GM18520 (cell line): ENCODE measurements at regions not wholly inside any gene's neighbourhood (a gene's known extent, or its start where the extent isn't known, plus 50 kb on each side); places are given as distances from the start of the nearest gene placed in this dataset.
A peak's percentile ranks its signal among the peaks of the same experiment; 100 is the strongest.
"Not testable (repeated sequence)": the region's sequence is repeated elsewhere in the genome, so short reads cannot be mapped to it uniquely, and the experiment has no call there.

Experiments
- ATAC-seq: cut with Tn5 transposase; IDR thresholded peaks from one replicate; pipeline ENCODE4 v1.9.1; 2021; ENCODE audit not compliant: unreplicated experiment

- peak; percentile 72 for ATAC-seq
Measured at GRCh38 chr2:43149482-43150107, 76.8 kb downstream of the ZFP36L2 start.

- no peak for ATAC-seq
Measured at GRCh38 chr2:43146083-43146482, 80.3 kb downstream of the ZFP36L2 start.

- ATAC-seq, result no peak
Measured at GRCh38 chr2:43144263-43144662, 82.1 kb downstream of the ZFP36L2 start.

- no peak for ATAC-seq
Measured at GRCh38 chr2:43143756-43144155, 82.7 kb downstream of the ZFP36L2 start.

GRCh38 chr2:43142921-43143438 lies 83.4 kb downstream of the ZFP36L2 start:
- ATAC-seq, result no peak

GRCh38 chr2:43141636-43142151 lies 84.7 kb downstream of the ZFP36L2 start:
- not testable (repeated sequence) for ATAC-seq

GRCh38 chr2:43139996-43140621 lies 86.3 kb downstream of the ZFP36L2 start:
- ATAC-seq, result no peak

- no peak for ATAC-seq
Measured at GRCh38 chr2:43139501-43139900, 86.9 kb downstream of the ZFP36L2 start.

GRCh38 chr2:43138441-43138840 lies 88.0 kb downstream of the ZFP36L2 start:
- ATAC-seq, result no peak

GRCh38 chr2:43136876-43137275 lies 89.5 kb downstream of the ZFP36L2 start:
- no peak for ATAC-seq

GRCh38 chr2:43136011-43136799 lies 90.2 kb downstream of the ZFP36L2 start:
- no peak for ATAC-seq

GRCh38 chr2:43135583-43135982 lies 90.8 kb downstream of the ZFP36L2 start:
- no peak for ATAC-seq

- ATAC-seq, result no peak
Measured at GRCh38 chr2:43134571-43134889, 91.9 kb downstream of the ZFP36L2 start.

GRCh38 chr2:43133708-43134570 lies 92.5 kb downstream of the ZFP36L2 start:
- ATAC-seq, result no peak

GRCh38 chr2:43133336-43133707 lies 93.1 kb downstream of the ZFP36L2 start:
- no peak for ATAC-seq

- no peak for ATAC-seq
Measured at GRCh38 chr2:43132683-43133301, 93.6 kb downstream of the ZFP36L2 start.

GRCh38 chr2:43131890-43132682 lies 94.3 kb downstream of the ZFP36L2 start:
- ATAC-seq, result no peak

GRCh38 chr2:43131051-43131889 lies 95.1 kb downstream of the ZFP36L2 start:
- peak; percentile 42 for ATAC-seq

- ATAC-seq, result no peak
Measured at GRCh38 chr2:43130548-43130875, 95.9 kb downstream of the ZFP36L2 start.
